ENCODE measurements at regions not wholly inside any gene's neighbourhood (a gene's known extent, or its start where the extent isn't known, plus 50 kb on each side); places are given as distances from the start of the nearest gene placed in this dataset.

- dilution Hi-C loops (cut with MboI; ENCODE audit: extremely low pct_ligation_motif_present, low sequenced_read_pairs) (no loop called here), intact Hi-C loops (cut with micrococcal nuclease) (no loop called here)
- Histone ChIP-seq H3K79me2 (ENCODE audit: control insufficient read depth, insufficient read depth, low read length) (no peaks in the 10 kb centered on the region), H4K20me1 (replicated peaks; ENCODE audit: control insufficient read depth, extremely low read depth, insufficient read depth, low read length) (no peaks in the 10 kb centered on the region), H3K4me2 (ENCODE audit: insufficient read depth, low read length) (no peak overlapping the region), H3K4me3 (replicated peaks in 1 of 3; ENCODE audit: insufficient read depth in 1 of 3, low read depth in 1 of 3, low read length in 3 of 3) (no peak overlapping the region), H3K9me1 (replicated peaks; ENCODE audit: control insufficient read depth, extremely low read depth, insufficient read depth, low read length) (no peaks in the 10 kb centered on the region), H3K27ac (ENCODE audit: insufficient read depth, low read depth, low read length) (no peak overlapping the region), H2AFZ (ENCODE audit: low read depth, low read length) (no peak overlapping the region), H3K27me3 (ENCODE audit: control insufficient read depth in 2 of 2, insufficient read depth in 2 of 2, low read length in 2 of 2) (no peaks in the 10 kb centered on the region), H3K4me1 (ENCODE audit: control insufficient read depth, extremely low read depth, insufficient read depth, low read length) (no peaks in the 10 kb centered on the region), H3K9me3 (replicated peaks; ENCODE audit: control insufficient read depth, insufficient read depth, low read length) (no peaks in the 10 kb centered on the region), H3K36me3 (ENCODE audit: control insufficient read depth in 2 of 2, extremely low read depth in 1 of 2, insufficient read depth in 2 of 2, low read length in 2 of 2) (no peaks in the 10 kb centered on the region), H3K9ac (replicated peaks; ENCODE audit: extremely low read depth, insufficient read depth, low read length) (no peak overlapping the region)
- ChIA-PET POLR2A (no interaction called here), CTCF (no interaction called here)
- no peak for FAIRE-seq
- TF ChIP-seq EZH2 (IDR thresholded peaks at IDR 0.05; ENCODE audit: borderline replicate concordance, low read depth, low read length, severe bottlenecking) (no peak), JUN (IDR thresholded peaks at IDR 0.05; ENCODE audit: borderline replicate concordance, insufficient read depth, insufficient read length, low read depth) (no peak), FOS (IDR thresholded peaks at IDR 0.05; ENCODE audit: borderline replicate concordance, insufficient read depth, low read length) (no peak), MYC (IDR thresholded peaks at IDR 0.05; ENCODE audit: low read depth, low read length) (no peak), GATA2 (IDR thresholded peaks at IDR 0.05; ENCODE audit: insufficient read depth, insufficient read length, low read depth, low read length) (no peak), CTCF (IDR thresholded peaks at IDR 0.05; ENCODE audit: extremely low read depth in 1 of 2, insufficient read depth in 1 of 2, low read depth in 1 of 2, low read length in 2 of 2) (no peak), MAX (IDR thresholded peaks at IDR 0.05; ENCODE audit: insufficient read depth, insufficient read length) (no peak), POLR2AphosphoS5 (IDR thresholded peaks at IDR 0.05; ENCODE audit: insufficient read depth, low read depth, low read length) (no peak), POLR2A (IDR thresholded peaks at IDR 0.05; ENCODE audit: low read depth, low read length) (no peak)
- BruUV-seq (replicated peaks), result no TSS peak
- DNase-seq (ENCODE audit: low read depth, low spot score), result no peak
These were observed 613.2 kb upstream of the SEL1L start for GRCh38 chr14:82146846-82147245.
